GM21529 (cell line): ENCODE measurements at regions not wholly inside any gene's neighbourhood (a gene's known extent, or its start where the extent isn't known, plus 50 kb on each side); places are given as distances from the start of the nearest gene placed in this dataset.
"Not testable (repeated sequence)": the region's sequence is repeated elsewhere in the genome, so short reads cannot be mapped to it uniquely, and the experiment has no call there.

Source experiments
- ATAC-seq: cut with Tn5 transposase; IDR thresholded peaks from one replicate; pipeline ENCODE4 v1.9.1; 2021; ENCODE audit not compliant: unreplicated experiment

GRCh38 chr3:67145738-67146137 lies 147.6 kb downstream of the KBTBD8 start:
- ATAC-seq, result no peak

- no peak for ATAC-seq
Observed at GRCh38 chr3:67154429-67154828, 156.3 kb downstream of the KBTBD8 start.

GRCh38 chr3:67167481-67167880 lies 169.4 kb downstream of the KBTBD8 start:
- ATAC-seq, result no peak

GRCh38 chr3:67171841-67172240 lies 173.7 kb downstream of the KBTBD8 start:
- no peak for ATAC-seq

- not testable (repeated sequence) for ATAC-seq
Observed at GRCh38 chr3:67173130-67173529, 175.0 kb downstream of the KBTBD8 start.

GRCh38 chr3:67176396-67176795 lies 178.3 kb downstream of the KBTBD8 start:
- ATAC-seq, result no peak

- no peak for ATAC-seq
Observed at GRCh38 chr3:67192466-67192865, 194.4 kb downstream of the KBTBD8 start.

GRCh38 chr3:67196677-67197076 lies 198.6 kb downstream of the KBTBD8 start:
- ATAC-seq, result no peak

GRCh38 chr3:67198374-67198773 lies 200.3 kb downstream of the KBTBD8 start:
- no peak for ATAC-seq

GRCh38 chr3:67200618-67201017 lies 202.5 kb downstream of the KBTBD8 start:
- no peak for ATAC-seq

GRCh38 chr3:67201026-67201425 lies 202.9 kb downstream of the KBTBD8 start:
- ATAC-seq, result no peak

GRCh38 chr3:67202053-67202452 lies 203.9 kb downstream of the KBTBD8 start:
- ATAC-seq, result no peak

- ATAC-seq, result no peak
Observed at GRCh38 chr3:67204951-67205350, 206.8 kb downstream of the KBTBD8 start.

GRCh38 chr3:67215690-67216089 lies 217.6 kb downstream of the KBTBD8 start:
- no peak for ATAC-seq

- ATAC-seq, result no peak
Observed at GRCh38 chr3:67227030-67227429, 228.9 kb downstream of the KBTBD8 start.

GRCh38 chr3:67228136-67228535 lies 230.0 kb downstream of the KBTBD8 start:
- ATAC-seq, result no peak

GRCh38 chr3:67232642-67233041 lies 234.5 kb downstream of the KBTBD8 start:
- no peak for ATAC-seq

- no peak for ATAC-seq
Observed at GRCh38 chr3:67239353-67239752, 241.2 kb downstream of the KBTBD8 start.

- no peak for ATAC-seq
Observed at GRCh38 chr3:67241084-67241483, 243.0 kb downstream of the KBTBD8 start.

GRCh38 chr3:67244130-67244529 lies 246.0 kb downstream of the KBTBD8 start:
- ATAC-seq, result no peak

- no peak for ATAC-seq
Observed at GRCh38 chr3:67245545-67245944, 247.4 kb downstream of the KBTBD8 start.

GRCh38 chr3:67248726-67249125 lies 250.6 kb downstream of the KBTBD8 start:
- ATAC-seq, result no peak

GRCh38 chr3:67252906-67253305 lies 254.8 kb downstream of the KBTBD8 start:
- ATAC-seq, result not testable (repeated sequence)
